ENCODE measurements at regions not wholly inside any gene's neighbourhood (a gene's known extent, or its start where the extent isn't known, plus 50 kb on each side); places are given as distances from the start of the nearest gene placed in this dataset.

DNA sequence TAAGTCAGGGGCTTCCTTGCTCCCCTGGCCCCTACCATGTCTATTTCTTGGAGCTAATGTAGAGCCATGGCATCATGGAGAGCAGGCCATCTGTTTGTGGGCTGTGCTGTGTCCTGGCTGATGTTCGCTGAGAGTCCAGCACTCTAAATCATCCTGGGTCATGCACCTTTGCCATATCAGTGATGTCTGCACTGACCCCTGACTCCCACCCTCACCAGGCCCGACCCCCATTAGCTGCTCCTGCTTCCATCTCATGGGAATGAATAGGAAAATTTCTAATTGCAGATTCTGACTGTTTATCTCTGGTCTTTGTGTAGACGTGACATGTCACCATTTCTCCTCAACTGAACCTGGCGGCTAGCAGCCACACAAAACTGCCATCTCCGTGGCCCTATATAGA is 236.9 kb downstream of the NSG2 start:
- no peak for TF ChIP-seq POLR2A (IDR thresholded peaks at IDR 0.05)
- TF ChIP-seq, protein P1, sequence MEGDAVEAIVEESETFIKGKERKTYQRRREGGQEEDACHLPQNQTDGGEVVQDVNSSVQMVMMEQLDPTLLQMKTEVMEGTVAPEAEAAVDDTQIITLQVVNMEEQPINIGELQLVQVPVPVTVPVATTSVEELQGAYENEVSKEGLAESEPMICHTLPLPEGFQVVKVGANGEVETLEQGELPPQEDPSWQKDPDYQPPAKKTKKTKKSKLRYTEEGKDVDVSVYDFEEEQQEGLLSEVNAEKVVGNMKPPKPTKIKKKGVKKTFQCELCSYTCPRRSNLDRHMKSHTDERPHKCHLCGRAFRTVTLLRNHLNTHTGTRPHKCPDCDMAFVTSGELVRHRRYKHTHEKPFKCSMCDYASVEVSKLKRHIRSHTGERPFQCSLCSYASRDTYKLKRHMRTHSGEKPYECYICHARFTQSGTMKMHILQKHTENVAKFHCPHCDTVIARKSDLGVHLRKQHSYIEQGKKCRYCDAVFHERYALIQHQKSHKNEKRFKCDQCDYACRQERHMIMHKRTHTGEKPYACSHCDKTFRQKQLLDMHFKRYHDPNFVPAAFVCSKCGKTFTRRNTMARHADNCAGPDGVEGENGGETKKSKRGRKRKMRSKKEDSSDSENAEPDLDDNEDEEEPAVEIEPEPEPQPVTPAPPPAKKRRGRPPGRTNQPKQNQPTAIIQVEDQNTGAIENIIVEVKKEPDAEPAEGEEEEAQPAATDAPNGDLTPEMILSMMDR (IDR thresholded peaks at IDR 0.05): no peak

All from body of pancreas (tissue), 4 donors.